Muscle of leg (tissue), 3 donors: ENCODE measurements at regions not wholly inside any gene's neighbourhood (a gene's known extent, or its start where the extent isn't known, plus 50 kb on each side); places are given as distances from the start of the nearest gene placed in this dataset.
A peak's percentile ranks its signal among the peaks of the same experiment; 100 is the strongest.

Experiments
- DNase-seq: peaks from one replicate; pipeline ENCODE4 v3.0.0; 2013
- H3K27ac ChIP-seq: one replicate; pipeline ENCODE4 v1.5.1; 2013; ENCODE audit warnings: mild to moderate bottlenecking, low read length, control low read depth
- H3K27me3 ChIP-seq: one replicate; pipeline ENCODE4 v1.6.1; 2013; ENCODE audit warnings: low read length; ENCODE audit not compliant: control insufficient read depth, insufficient read depth
- H3K36me3 ChIP-seq: one replicate; pipeline ENCODE4 v1.6.1; 2013; ENCODE audit warnings: low read length; ENCODE audit not compliant: control insufficient read depth, insufficient read depth
- H3K4me1 ChIP-seq: one replicate; pipeline ENCODE4 v1.6.1; 2013; ENCODE audit warnings: low read length; ENCODE audit not compliant: control insufficient read depth, insufficient read depth
- H3K4me3 ChIP-seq: one replicate; pipeline ENCODE4 v1.5.1; 2013; ENCODE audit warnings: low read length, control low read depth
- H3K9me3 ChIP-seq: replicated peaks from 2 replicates; pipeline ENCODE4 v1.6.1; 2013; ENCODE audit warnings: low read depth, low read length; ENCODE audit not compliant: control insufficient read depth
- WGBS: methylation state at CpG from one replicate; pipeline ENCODE4 v1.1.5; 2013; ENCODE audit warnings: missing lambda C conversion rate; ENCODE audit not compliant: insufficient coverage; 5-methylcytosine and 5-hydroxymethylcytosine counted together

GRCh38 chr5:110104726-110105669, 415.3 kb downstream of the MAN2A1 start:
- Histone ChIP-seq H3K27me3 (no peaks in the 10 kb centered on the region), H3K27ac (no peak overlapping the region), H3K4me1 (no peaks in the 10 kb centered on the region), H3K9me3 (no peaks in the 10 kb centered on the region), H3K36me3 (no peaks in the 10 kb centered on the region), H3K4me3 (no peak overlapping the region)
- DNase-seq, result no peak
- 50% methylated on average over 2 of the region's 4 CpGs for WGBS

GRCh38 chr5:110105692-110106091, 416.0 kb downstream of the MAN2A1 start:
- H3K27me3 ChIP-seq, result no peaks in the 10 kb centered on the region
- H3K27ac ChIP-seq, result no peak overlapping the region
- H3K4me1 ChIP-seq, result no peaks in the 10 kb centered on the region
- H3K9me3 ChIP-seq, result no peaks in the 10 kb centered on the region
- 40% methylated on average over 1 of the region's 2 CpGs for WGBS
- DNase-seq, result peak; percentile 18
- H3K36me3 ChIP-seq, result no peaks in the 10 kb centered on the region
- no peak overlapping the region for H3K4me3 ChIP-seq

GRCh38 chr5:110106750-110107149, 417.0 kb downstream of the MAN2A1 start:
- no peaks in the 10 kb centered on the region for H3K27me3 ChIP-seq
- H3K4me1 ChIP-seq, result no peaks in the 10 kb centered on the region
- H3K27ac ChIP-seq, result no peak overlapping the region
- WGBS, result 86% methylated on average over 1 of the region's 1 CpG
- no peak for DNase-seq
- no peak overlapping the region for H3K4me3 ChIP-seq
- H3K9me3 ChIP-seq, result no peaks in the 10 kb centered on the region
- no peaks in the 10 kb centered on the region for H3K36me3 ChIP-seq

GRCh38 chr5:110108520-110108919, 418.8 kb downstream of the MAN2A1 start:
- Histone ChIP-seq H3K27me3 (no peaks in the 10 kb centered on the region), H3K9me3 (no peaks in the 10 kb centered on the region), H3K36me3 (no peaks in the 10 kb centered on the region), H3K4me3 (no peak overlapping the region), H3K27ac (no peak overlapping the region), H3K4me1 (no peaks in the 10 kb centered on the region)
- WGBS, result 80% methylated on average over 1 of the region's 4 CpGs
- DNase-seq, result no peak

DNA sequence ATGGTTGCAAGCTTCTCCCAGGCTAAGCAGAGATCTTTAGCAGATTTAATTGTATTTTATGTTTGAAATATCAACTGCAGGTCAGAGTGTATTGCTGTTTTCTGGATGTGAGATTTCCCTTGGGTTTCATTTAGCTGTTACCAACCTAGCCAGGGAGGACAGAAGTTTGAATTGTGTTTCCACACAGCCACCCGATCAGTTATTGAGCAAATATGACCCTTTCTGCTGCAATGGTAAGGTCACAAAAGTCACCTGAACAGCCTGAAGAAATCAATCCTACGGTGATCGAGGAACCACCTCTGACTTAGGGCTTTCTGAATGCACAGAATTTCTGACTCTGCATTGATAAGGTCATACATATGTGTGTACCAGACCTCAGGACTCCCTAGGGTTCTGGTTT, 419.9 kb downstream of the MAN2A1 start:
- H3K4me1 ChIP-seq, result no peaks in the 10 kb centered on the region
- H3K4me3 ChIP-seq, result no peak overlapping the region
- WGBS, result 75% methylated on average over 3 of the region's 3 CpGs
- no peaks in the 10 kb centered on the region for H3K27me3 ChIP-seq
- no peak for DNase-seq
- H3K9me3 ChIP-seq, result no peaks in the 10 kb centered on the region
- no peaks in the 10 kb centered on the region for H3K36me3 ChIP-seq
- no peak overlapping the region for H3K27ac ChIP-seq

GRCh38 chr5:110112348-110112747, 422.6 kb downstream of the MAN2A1 start:
- no peak overlapping the region for H3K4me3 ChIP-seq
- no peak for DNase-seq
- no peaks in the 10 kb centered on the region for H3K36me3 ChIP-seq
- no peaks in the 10 kb centered on the region for H3K4me1 ChIP-seq
- H3K27ac ChIP-seq, result no peak overlapping the region
- H3K27me3 ChIP-seq, result no peaks in the 10 kb centered on the region
- peaks cover 5% of the 10 kb centered on the region for H3K9me3 ChIP-seq

- peaks cover 5% of the 10 kb centered on the region for H3K9me3 ChIP-seq
- no peaks in the 10 kb centered on the region for H3K36me3 ChIP-seq
- no peak overlapping the region for H3K4me3 ChIP-seq
- no peaks in the 10 kb centered on the region for H3K4me1 ChIP-seq
- no CpG with 5 or more reads among the region's 3 CpGs for WGBS
- H3K27ac ChIP-seq, result no peak overlapping the region
- no peak for DNase-seq
- H3K27me3 ChIP-seq, result no peaks in the 10 kb centered on the region
These were observed 425.8 kb downstream of the MAN2A1 start for GRCh38 chr5:110115503-110115902.

GRCh38 chr5:110116539-110116938, 426.8 kb downstream of the MAN2A1 start:
- no peaks in the 10 kb centered on the region for H3K27me3 ChIP-seq
- no peak overlapping the region for H3K27ac ChIP-seq
- H3K36me3 ChIP-seq, result no peaks in the 10 kb centered on the region
- no peak overlapping the region for H3K4me3 ChIP-seq
- WGBS, result no CpG with 5 or more reads among the region's 1 CpG
- H3K9me3 ChIP-seq, result peaks cover 5% of the 10 kb centered on the region
- H3K4me1 ChIP-seq, result no peaks in the 10 kb centered on the region
- no peak for DNase-seq

- no peak overlapping the region for H3K4me3 ChIP-seq
- peaks cover 11% of the 10 kb centered on the region for H3K9me3 ChIP-seq
- H3K27ac ChIP-seq, result no peak overlapping the region
- no peaks in the 10 kb centered on the region for H3K27me3 ChIP-seq
- H3K4me1 ChIP-seq, result no peaks in the 10 kb centered on the region
- 67% methylated on average over 7 of the region's 11 CpGs for WGBS
- no peaks in the 10 kb centered on the region for H3K36me3 ChIP-seq
- no peak for DNase-seq
These were observed 445.5 kb downstream of the MAN2A1 start for GRCh38 chr5:110134963-110135935.

- no peaks in the 10 kb centered on the region for H3K27me3 ChIP-seq
- H3K4me3 ChIP-seq, result no peak overlapping the region
- no peaks in the 10 kb centered on the region for H3K4me1 ChIP-seq
- DNase-seq, result no peak
- no peak overlapping the region for H3K27ac ChIP-seq
- WGBS, result no CpG with 5 or more reads among the region's 5 CpGs
- H3K36me3 ChIP-seq, result no peaks in the 10 kb centered on the region
- H3K9me3 ChIP-seq, result no peaks in the 10 kb centered on the region
These were observed 460.5 kb downstream of the MAN2A1 start for GRCh38 chr5:110150199-110150598.
